GM23338 (cell line): ENCODE measurements at regions not wholly inside any gene's neighbourhood (a gene's known extent, or its start where the extent isn't known, plus 50 kb on each side); places are given as distances from the start of the nearest gene placed in this dataset.
"Not testable (repeated sequence)": the region's sequence is repeated elsewhere in the genome, so short reads cannot be mapped to it uniquely, and the experiment has no call there.

Experiments
- ATAC-seq: fragments of 200-7000 bp; cut with Tn5 transposase; 3 replicates; pipeline ENCODE4 v1.9.1; 2020
- DNase-seq: peaks from one replicate; pipeline ENCODE4 v3.0.0-alpha.2; 2015; ENCODE audit warnings: low spot score
- H2AFZ ChIP-seq: fragments of 200-600 bp; sonication (generic); 2 replicates; pipeline ENCODE4 v1.8.0; 2016; ENCODE audit warnings: antibody characterized with exemption, mild to moderate bottlenecking, moderate library complexity
- H3F3A ChIP-seq: fragments of 200-600 bp; sonication (generic); replicated peaks from 2 replicates; pipeline ENCODE4 v1.8.0; 2017; ENCODE audit warnings: antibody characterized with exemption, mixed run types, low read depth
- H3K27ac ChIP-seq: fragments of 200-600 bp; sonication (generic); 2 replicates; pipeline ENCODE4 v1.6.1; 2016; ENCODE audit warnings: low read depth
- H3K27me3 ChIP-seq: fragments of 200-600 bp; sonication (generic); 2 replicates; pipeline ENCODE4 v1.8.0; 2016; ENCODE audit warnings: mild to moderate bottlenecking, mixed run types, moderate library complexity; ENCODE audit not compliant: insufficient read depth
- H3K36me3 ChIP-seq: fragments of 200-600 bp; sonication (generic); 2 replicates; pipeline ENCODE4 v1.8.0; 2016; ENCODE audit warnings: mild to moderate bottlenecking; ENCODE audit not compliant: insufficient read depth
- H3K4me1 ChIP-seq: fragments of 200-600 bp; sonication (generic); 2 replicates; pipeline ENCODE4 v1.8.0; 2016; ENCODE audit warnings: mild to moderate bottlenecking, moderate library complexity; ENCODE audit not compliant: insufficient read depth
- H3K4me2 ChIP-seq: fragments of 200-600 bp; sonication (generic); 2 replicates; pipeline ENCODE4 v1.7.1; 2017; ENCODE audit warnings: mixed run types
- H3K4me3 ChIP-seq: fragments of 200-600 bp; sonication (generic); 2 replicates; pipeline ENCODE4 v1.6.1; 2016; ENCODE audit warnings: mixed run types
- H3K79me2 ChIP-seq: fragments of 200-600 bp; sonication (generic); replicated peaks from 2 replicates; pipeline ENCODE4 v1.8.0; 2017; ENCODE audit warnings: mild to moderate bottlenecking; ENCODE audit not compliant: insufficient read depth
- H3K9me2 ChIP-seq: fragments of 200-600 bp; sonication (generic); 2 replicates; pipeline ENCODE4 v1.8.0; 2017; ENCODE audit not compliant: insufficient read depth
- H4K20me1 ChIP-seq: fragments of 200-600 bp; sonication (generic); replicated peaks from 2 replicates; pipeline ENCODE4 v1.8.0; 2017; ENCODE audit warnings: mild to moderate bottlenecking; ENCODE audit not compliant: insufficient read depth
- H3K27ac Mint-ChIP-seq: 2 replicates; pipeline ENCODE4 v1.8.0; 2020; ENCODE audit warnings: inconsistent platforms, mild to moderate bottlenecking, moderate library complexity, mixed read lengths
- H3K27me3 Mint-ChIP-seq: 3 replicates; pipeline ENCODE4 v1.8.0; 2022; ENCODE audit warnings: low read depth, mild to moderate bottlenecking, moderate library complexity, mixed read lengths, inconsistent platforms; ENCODE audit not compliant: insufficient read depth, poor library complexity
- H3K36me3 Mint-ChIP-seq: 3 replicates; pipeline ENCODE4 v1.8.0; 2021; ENCODE audit warnings: low read depth, mild to moderate bottlenecking, inconsistent platforms, moderate library complexity, mixed read lengths
- H3K4me1 Mint-ChIP-seq: 3 replicates; pipeline ENCODE4 v1.8.0; 2020; ENCODE audit warnings: mild to moderate bottlenecking, inconsistent platforms, mixed read lengths
- H3K4me3 Mint-ChIP-seq: 3 replicates; pipeline ENCODE4 v1.8.0; 2021; ENCODE audit warnings: moderate library complexity, mild to moderate bottlenecking, inconsistent platforms, mixed read lengths
- H3K9me3 Mint-ChIP-seq: 3 replicates; pipeline ENCODE4 v1.8.0; 2020; ENCODE audit warnings: moderate library complexity, mild to moderate bottlenecking, inconsistent platforms, mixed read lengths

GRCh38 chr1:83440586-83440985 lies 558.3 kb downstream of the TTLL7 start:
- not testable (repeated sequence) for ATAC-seq, H3K4me3 Mint-ChIP-seq, H3K4me2 ChIP-seq, H3K4me3 ChIP-seq, H3K27me3 Mint-ChIP-seq, H3K36me3 ChIP-seq, H3F3A ChIP-seq, H3K9me2 ChIP-seq, H3K4me1 Mint-ChIP-seq, H3K9me3 Mint-ChIP-seq, H3K36me3 Mint-ChIP-seq, H3K27ac Mint-ChIP-seq, H3K27ac ChIP-seq, DNase-seq, H2AFZ ChIP-seq, H3K4me1 ChIP-seq, H4K20me1 ChIP-seq, H3K79me2 ChIP-seq, H3K27me3 ChIP-seq

DNA sequence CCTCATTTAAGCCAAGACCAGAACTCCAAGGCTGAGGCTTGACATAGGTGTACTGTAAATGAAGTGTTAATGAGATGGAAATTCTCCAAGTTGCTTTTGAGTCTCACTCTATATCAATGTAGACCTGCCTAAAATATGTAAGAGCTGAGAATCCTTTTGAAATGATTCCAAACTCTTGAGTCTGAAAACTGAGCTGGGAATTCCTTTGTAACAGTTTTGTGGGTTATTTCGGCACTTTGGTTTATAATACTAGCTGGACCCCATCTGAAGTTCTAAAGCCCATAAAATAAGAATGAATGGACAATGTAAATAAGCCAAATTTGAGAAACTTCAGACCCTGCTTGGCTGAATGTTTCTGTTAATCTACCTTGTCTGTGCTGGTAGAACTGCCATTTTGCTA lies 558.9 kb downstream of the TTLL7 start:
- not testable (repeated sequence) for H3K27me3 Mint-ChIP-seq, ATAC-seq, DNase-seq, H3F3A ChIP-seq, H3K9me2 ChIP-seq, H3K27ac ChIP-seq, H3K79me2 ChIP-seq, H3K4me3 ChIP-seq, H3K4me2 ChIP-seq, H3K4me1 ChIP-seq, H3K27ac Mint-ChIP-seq, H3K36me3 Mint-ChIP-seq, H2AFZ ChIP-seq, H3K9me3 Mint-ChIP-seq, H3K4me3 Mint-ChIP-seq, H4K20me1 ChIP-seq, H3K4me1 Mint-ChIP-seq, H3K36me3 ChIP-seq, H3K27me3 ChIP-seq

DNA sequence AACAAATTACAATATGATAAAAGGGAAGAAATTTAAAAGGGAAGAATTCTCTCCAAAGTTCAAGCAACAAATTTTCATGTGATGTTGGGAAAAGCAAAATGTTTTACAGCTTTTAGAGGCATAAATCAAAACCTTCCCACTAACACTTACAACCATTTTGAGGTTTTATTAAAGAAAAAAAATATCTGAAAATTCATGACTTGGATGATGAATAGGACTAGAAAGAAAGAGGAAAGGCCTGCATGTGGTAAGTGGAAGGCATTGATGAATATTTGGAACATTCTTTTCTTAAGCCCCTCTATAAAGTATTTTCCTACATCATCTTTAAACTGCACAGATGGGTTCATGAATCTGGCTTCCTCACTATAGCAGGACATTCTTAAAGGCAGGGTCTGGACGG lies 560.6 kb downstream of the TTLL7 start:
- not testable (repeated sequence) for H3K4me3 ChIP-seq, ATAC-seq, H3K36me3 Mint-ChIP-seq, H3K4me1 Mint-ChIP-seq, H3K4me3 Mint-ChIP-seq, H3K36me3 ChIP-seq, H3K27me3 Mint-ChIP-seq, H3K27ac ChIP-seq, H3K4me2 ChIP-seq, H3F3A ChIP-seq, H3K4me1 ChIP-seq, H3K79me2 ChIP-seq, H3K27ac Mint-ChIP-seq, H2AFZ ChIP-seq, H4K20me1 ChIP-seq, H3K27me3 ChIP-seq, DNase-seq, H3K9me3 Mint-ChIP-seq, H3K9me2 ChIP-seq

- not testable (repeated sequence) for H3K27me3 Mint-ChIP-seq
Measured at GRCh38 chr1:83435336-83435735, 563.6 kb downstream of the TTLL7 start.

GRCh38 chr1:83427566-83427965 lies 571.4 kb downstream of the TTLL7 start:
- H3K4me2 ChIP-seq, H3K79me2 ChIP-seq, H3K9me3 Mint-ChIP-seq, H3K4me3 ChIP-seq, H2AFZ ChIP-seq, H3K4me1 ChIP-seq, H3K36me3 ChIP-seq, H3K36me3 Mint-ChIP-seq, H3K4me3 Mint-ChIP-seq, H3K27ac ChIP-seq, ATAC-seq, H3K27me3 Mint-ChIP-seq, DNase-seq, H3K27me3 ChIP-seq, H4K20me1 ChIP-seq, H3K9me2 ChIP-seq, H3K4me1 Mint-ChIP-seq, H3K27ac Mint-ChIP-seq, H3F3A ChIP-seq: not testable (repeated sequence)

More at GRCh38 chr1:83435336-83435735, 563.6 kb downstream of the TTLL7 start:
- H4K20me1 ChIP-seq, H3K27me3 ChIP-seq, H3F3A ChIP-seq, H3K36me3 ChIP-seq, H3K27ac Mint-ChIP-seq, H3K4me2 ChIP-seq, H3K79me2 ChIP-seq, H3K4me1 ChIP-seq, H3K36me3 Mint-ChIP-seq, H3K9me3 Mint-ChIP-seq, H3K4me3 ChIP-seq, H3K4me1 Mint-ChIP-seq, H3K9me2 ChIP-seq, H2AFZ ChIP-seq, H3K27ac ChIP-seq, ATAC-seq, H3K4me3 Mint-ChIP-seq: not testable (repeated sequence)
- DNase-seq = peak; percentile 17

GRCh38 chr1:83423382-83423781 lies 575.5 kb downstream of the TTLL7 start:
- H3K4me1 ChIP-seq, H3K36me3 Mint-ChIP-seq, H3K4me3 Mint-ChIP-seq, H3K27ac Mint-ChIP-seq, H2AFZ ChIP-seq, H3K27me3 ChIP-seq, H3K27me3 Mint-ChIP-seq, H3K4me3 ChIP-seq, H3K4me1 Mint-ChIP-seq, ATAC-seq, H4K20me1 ChIP-seq, H3K9me3 Mint-ChIP-seq, H3F3A ChIP-seq, H3K9me2 ChIP-seq, H3K27ac ChIP-seq, H3K79me2 ChIP-seq, H3K4me2 ChIP-seq, DNase-seq, H3K36me3 ChIP-seq: not testable (repeated sequence)
